Right renal cortex interstitium (tissue), 3 donors: ENCODE measurements at regions not wholly inside any gene's neighbourhood (a gene's known extent, or its start where the extent isn't known, plus 50 kb on each side); places are given as distances from the start of the nearest gene placed in this dataset.
"Not testable (repeated sequence)": the region's sequence is repeated elsewhere in the genome, so short reads cannot be mapped to it uniquely, and the experiment has no call there.

Experiments
- DNase-seq, 3 donors: peaks; one replicate each; pipeline ENCODE4 v3.0.0-alpha.2; 2013; ENCODE audit warnings: low read depth in 3 of 3, low spot score in 2 of 3

DNA sequence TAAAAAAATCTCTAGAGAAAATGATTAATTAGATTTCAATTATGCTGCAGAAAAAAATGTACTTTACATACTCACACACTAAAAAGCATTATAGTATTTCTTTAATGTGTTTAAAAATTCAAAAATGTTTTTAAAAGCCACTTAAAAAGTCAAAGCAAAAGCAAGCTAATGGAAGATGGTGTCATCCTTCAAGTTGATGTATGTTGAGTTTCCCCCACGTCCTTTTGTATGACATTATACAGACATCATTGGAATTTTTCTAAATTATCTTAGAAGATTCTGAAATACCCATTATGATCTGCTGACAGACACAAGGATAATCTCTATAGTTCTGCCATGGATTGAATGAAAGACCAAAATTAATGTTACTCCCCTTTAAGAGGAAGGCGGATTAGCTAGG, 393.7 kb upstream of the TENM3 start:
- no peak for DNase-seq

GRCh38 chr4:181853881-181854511, 389.2 kb upstream of the TENM3 start:
- no peak for DNase-seq

DNA sequence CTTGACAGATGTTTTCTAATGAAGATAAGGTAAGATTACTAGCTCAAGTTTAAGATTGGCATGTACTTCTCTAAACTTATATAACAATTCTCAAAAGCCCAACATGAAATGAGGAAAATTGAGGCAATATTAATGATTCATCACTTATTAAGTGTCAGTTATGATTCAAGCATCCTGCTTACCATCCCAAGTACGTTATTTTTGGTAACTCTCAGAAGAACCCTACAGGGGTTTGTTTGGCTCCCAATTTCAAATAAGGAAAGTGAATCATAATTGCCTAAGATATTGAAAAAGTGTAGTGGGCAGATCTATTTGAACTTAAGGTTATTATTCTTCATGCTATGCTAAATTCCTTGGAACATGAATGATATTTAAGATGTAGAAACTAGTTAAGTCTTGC, 387.9 kb upstream of the TENM3 start:
- no peak for DNase-seq

DNA sequence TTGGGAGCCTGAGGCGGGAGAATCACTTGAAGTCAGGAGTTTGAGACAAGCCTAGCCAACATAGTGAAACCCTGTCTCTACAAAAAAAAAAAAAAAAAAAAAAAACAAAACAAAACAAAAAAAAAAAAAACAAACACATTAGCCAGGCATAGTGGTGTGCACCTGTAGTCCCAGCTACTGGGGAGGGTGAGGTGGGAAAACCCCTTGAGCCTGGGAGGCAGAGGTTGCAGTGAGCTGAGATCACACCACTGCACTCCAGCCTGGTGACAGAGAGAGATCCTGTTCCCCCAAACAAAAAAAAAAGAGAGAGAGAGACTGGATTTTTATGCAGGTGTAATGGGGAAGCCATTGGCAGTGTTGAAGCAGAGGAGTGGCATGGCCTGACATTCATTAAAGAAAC, 385.7 kb upstream of the TENM3 start:
- DNase-seq: not testable (repeated sequence)

GRCh38 chr4:181858741-181859140, 384.5 kb upstream of the TENM3 start:
- no peak for DNase-seq

- DNase-seq: no peak
These were observed 383.8 kb upstream of the TENM3 start for GRCh38 chr4:181859439-181859838.

- no peak for DNase-seq
These were observed 383.0 kb upstream of the TENM3 start for GRCh38 chr4:181860157-181860556.

DNA sequence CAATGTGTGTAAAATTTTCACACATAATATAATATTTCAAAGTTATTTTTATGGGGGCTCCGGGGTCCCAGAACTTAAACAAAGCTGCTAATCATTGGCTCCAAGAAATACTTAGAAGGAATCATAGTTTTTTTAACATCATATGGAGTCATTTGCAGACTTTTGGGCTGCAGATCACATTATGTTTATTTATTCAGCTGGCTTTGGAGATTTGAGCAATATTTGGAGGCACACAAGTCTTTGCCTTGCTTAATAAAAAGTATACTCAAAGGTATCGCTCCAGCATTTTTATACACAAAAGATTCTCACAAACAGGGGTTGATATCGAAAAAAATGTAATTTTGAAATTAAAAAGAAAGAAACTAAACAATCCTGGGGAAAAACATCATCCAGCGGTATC, 382.5 kb upstream of the TENM3 start:
- DNase-seq: no peak

DNA sequence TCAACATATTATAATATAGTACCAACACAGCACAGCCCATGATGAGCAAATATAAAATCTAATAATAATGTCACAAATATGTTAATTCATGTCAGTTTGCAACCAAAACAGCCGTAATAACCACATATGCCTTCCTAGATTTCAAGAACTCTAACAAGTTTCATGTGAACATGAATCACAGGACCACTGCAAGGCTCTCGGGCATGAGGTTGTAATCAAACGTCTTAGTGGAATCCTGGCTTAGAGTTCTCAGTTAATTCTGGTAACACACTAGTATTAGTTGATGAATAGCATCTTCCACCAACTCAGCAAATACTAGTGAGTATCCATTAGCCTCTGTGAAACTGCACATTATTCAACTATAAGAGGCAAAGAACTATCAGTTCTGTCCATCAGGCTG, 379.3 kb upstream of the TENM3 start:
- DNase-seq: no peak

GRCh38 chr4:181870326-181870725, 372.9 kb upstream of the TENM3 start:
- DNase-seq: no peak

DNA sequence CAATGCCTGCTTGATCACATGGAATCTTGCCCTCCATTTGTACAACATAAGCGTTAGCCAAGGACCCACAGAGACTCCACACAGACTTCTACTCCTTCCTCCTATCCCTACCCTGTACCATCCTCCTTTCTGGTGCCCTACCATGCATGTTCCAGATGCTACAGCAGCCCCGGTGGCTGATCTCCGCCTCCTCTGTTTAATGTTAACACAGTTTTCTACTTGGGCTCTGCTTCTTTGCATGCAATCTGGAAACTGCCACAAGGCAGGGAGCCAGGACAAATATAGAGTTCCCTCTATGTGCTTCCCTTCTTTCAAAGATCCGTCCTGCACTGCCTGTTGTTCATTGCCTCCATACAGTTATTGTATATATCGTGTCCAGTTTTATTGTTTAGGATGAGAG, 368.6 kb upstream of the TENM3 start:
- no peak for DNase-seq

DNA sequence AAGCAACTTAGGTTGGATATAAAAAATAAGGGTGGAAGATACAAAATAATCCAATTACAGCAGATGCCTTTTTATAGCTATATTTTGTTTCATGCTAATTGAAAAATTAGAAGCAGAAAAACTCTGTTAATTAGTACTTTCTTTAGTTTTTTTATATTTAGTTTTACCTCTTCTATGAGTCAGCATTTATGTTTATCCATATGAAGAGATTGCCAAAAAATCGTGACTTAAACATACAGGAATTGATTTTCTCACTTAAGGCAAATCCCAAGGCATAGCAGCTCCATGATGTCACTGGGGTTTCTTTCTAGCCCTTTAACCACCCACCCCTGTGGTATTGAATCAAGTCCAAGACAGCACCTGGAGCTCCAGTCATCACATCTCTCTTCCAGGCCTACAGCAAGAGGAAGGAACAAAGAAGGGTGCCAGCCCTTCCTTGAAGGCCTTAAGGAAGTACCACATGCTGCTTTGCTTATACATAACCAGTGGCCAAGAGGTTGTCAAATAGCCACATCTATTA, 365.8 kb upstream of the TENM3 start:
- DNase-seq: no peak

DNA sequence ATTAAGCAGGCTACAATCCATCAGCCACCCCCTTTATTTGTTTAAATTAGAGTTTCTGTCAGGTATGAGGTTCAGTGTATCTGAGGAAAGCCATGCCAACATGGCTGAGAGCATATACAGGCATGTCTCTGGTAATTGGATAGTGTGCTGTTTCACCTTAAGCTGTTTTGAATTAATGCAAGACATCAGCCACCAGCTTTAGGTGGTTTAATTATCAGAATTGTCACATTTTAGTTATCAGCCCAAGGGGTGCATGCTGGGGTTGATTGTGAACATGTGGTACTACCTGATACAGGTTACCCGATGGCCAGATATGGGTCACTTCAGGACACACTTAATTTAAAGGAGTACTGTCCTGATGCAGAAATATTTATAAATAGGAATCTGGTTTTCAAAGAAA, 353.2 kb upstream of the TENM3 start:
- no peak for DNase-seq

DNA sequence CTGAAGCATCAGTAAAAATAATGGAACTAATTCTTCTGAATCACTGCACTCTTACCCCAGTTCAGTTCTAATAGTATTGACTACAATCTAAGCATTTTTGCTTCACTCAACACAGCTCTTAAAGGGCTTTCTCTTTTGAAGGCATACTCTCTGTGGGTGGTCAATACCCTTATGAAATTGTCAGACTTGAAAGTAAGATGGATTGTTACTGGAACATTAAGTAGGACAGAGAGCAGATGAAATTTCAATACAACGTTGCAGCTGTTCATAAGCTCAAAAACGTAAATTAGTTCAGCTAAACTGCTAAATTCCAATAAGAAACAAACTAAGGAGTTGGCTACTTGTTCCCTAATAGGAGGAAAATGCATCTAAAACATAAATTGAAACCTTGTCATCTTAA, 352.3 kb upstream of the TENM3 start:
- no peak for DNase-seq

- DNase-seq: no peak
These were observed 346.6 kb upstream of the TENM3 start for GRCh38 chr4:181896614-181897013.

DNA sequence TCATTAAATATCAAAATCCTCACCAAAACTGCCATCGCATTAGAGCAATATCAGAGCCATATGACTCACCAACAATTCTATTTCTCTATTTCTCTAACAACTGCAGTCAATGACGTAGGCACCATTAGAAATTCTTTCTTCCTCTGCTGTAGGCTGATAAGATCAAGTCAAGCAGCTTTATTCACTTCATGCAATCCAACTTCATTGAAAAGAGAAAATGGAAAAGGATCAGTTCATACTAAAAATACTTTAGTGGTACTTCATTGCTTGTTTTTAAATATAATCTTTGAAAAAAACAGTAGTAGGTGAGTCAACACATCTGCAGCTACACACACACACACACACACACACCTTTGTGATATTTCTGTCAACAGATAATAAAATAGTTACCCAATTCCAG, 345.3 kb upstream of the TENM3 start:
- no peak for DNase-seq

GRCh38 chr4:181902404-181902803, 340.8 kb upstream of the TENM3 start:
- DNase-seq: not testable (repeated sequence)

- DNase-seq: no peak
These were observed 337.5 kb upstream of the TENM3 start for GRCh38 chr4:181905708-181906107.

DNA sequence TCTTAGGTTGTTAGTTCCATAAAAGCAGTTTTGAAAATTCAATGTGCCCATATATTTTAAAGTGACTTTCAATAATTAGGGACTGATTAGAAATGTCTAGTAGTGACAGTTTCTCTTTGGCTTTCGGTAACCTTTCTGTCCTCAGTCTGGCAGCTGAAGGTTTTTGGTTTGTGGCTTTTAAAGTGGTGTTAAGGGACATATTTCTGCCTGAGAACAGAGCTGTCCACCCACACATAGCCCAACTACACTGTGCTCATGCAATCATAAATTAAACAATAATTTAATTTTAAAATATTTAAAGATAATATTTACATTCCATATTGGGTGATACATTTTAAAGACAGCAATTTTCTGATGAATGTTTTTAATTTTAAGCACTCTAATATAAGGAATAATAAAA, 335.0 kb upstream of the TENM3 start:
- DNase-seq: no peak

DNA sequence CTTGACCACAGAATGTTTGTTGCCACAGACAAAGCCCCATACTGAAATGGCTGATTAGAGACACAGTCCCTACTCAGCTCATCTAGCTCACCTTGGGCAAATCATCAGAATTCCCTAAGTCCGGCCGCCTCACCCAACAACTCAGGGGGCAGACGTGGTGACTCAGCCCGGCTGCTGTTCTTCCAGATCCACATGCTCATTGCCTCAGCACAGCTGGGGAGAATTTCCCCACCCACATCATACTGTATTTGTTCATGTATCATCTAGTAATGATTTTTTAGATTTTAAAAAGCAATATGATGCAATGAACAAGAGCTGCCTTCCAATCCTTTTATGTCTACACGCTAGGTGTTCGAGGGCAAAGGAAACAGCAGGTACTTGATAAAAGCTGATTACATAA, 333.8 kb upstream of the TENM3 start:
- DNase-seq: no peak

DNA sequence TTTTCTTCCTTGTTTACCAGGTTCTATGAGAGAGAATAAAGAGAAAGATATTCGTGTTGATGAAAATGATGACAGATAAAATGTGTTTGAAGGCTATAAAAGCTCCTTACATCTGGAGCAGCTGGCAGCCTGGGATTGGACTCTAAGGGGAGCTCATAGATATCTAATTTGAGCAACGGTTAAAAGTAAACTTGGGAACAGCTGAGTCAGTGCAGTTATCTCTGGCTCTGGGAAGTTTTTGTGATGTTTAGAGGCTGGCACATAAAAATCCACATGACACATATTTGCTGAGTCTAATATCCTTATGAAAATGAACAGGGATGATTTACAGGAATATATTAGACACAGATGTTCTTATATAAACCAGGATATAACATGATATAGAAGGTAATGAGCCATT, 331.8 kb upstream of the TENM3 start:
- no peak for DNase-seq

DNA sequence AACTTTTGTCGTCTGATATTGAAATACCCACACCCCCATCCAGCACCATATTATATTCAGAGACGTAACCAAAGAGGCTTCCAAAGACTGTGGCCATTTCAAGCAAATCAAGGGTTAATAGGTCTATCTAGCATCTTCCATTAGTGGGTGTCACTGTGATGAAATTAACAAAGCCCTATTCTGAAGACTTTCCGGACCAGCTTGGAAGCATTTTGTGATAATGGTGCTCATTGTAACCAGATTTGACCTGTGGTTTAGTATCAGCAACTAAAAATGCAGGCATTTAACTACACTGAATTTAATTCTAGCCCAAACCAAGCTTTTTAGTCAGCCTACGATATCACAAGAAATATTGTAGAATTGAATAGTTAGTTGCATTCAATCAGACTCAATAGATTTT, 309.7 kb upstream of the TENM3 start:
- no peak for DNase-seq

- no peak for DNase-seq
These were observed 304.6 kb upstream of the TENM3 start for GRCh38 chr4:181938631-181939030.
